ENCODE measurements at regions not wholly inside any gene's neighbourhood (a gene's known extent, or its start where the extent isn't known, plus 50 kb on each side); places are given as distances from the start of the nearest gene placed in this dataset.

- no peaks in the 10 kb centered on the region for H3K27me3 ChIP-seq (ENCODE audit: control insufficient read depth in 2 of 2, insufficient read depth in 2 of 2, low read length in 2 of 2)
- no peaks in the 10 kb centered on the region for H3K36me3 ChIP-seq (ENCODE audit: control insufficient read depth, insufficient read depth, low read length)
- POLR2A ChIA-PET: interaction anchor here (0.7 kb wide), 1 partner anchor 239 kb away, joined by 3 read pairs; no protein-coding TSS in a partner anchor
- ATAC-seq (no peak), DNase-seq (ENCODE audit: extremely low read depth in 1 of 4, low spot score in 3 of 4) (no peak), FAIRE-seq (peak; percentile 6)
- CTCF ChIA-PET (ENCODE audit: low intra/inter-chr PET ratio): no interaction called here
- H3K4me1 ChIP-seq (replicated peaks in 1 of 2; ENCODE audit: control insufficient read depth in 2 of 2, insufficient read depth in 2 of 2, low read length in 2 of 2): no peaks in the 10 kb centered on the region
- H3K9me3 ChIP-seq (replicated peaks; ENCODE audit: control insufficient read depth, insufficient read depth, low read depth, low read length): no peaks in the 10 kb centered on the region
- no peak overlapping the region for H3K9ac ChIP-seq (ENCODE audit: insufficient read depth in 1 of 2, low read depth in 2 of 2, low read length in 2 of 2)
- no peaks in the 10 kb centered on the region for H3K9me1 ChIP-seq (ENCODE audit: control insufficient read depth, insufficient read depth, low read length)
- TF ChIP-seq NCOA6 (IDR thresholded peaks at IDR 0.05) (no peak), NUFIP1 (IDR thresholded peaks at IDR 0.05; ENCODE audit: partially characterized antibody) (no peak), TOE1 (IDR thresholded peaks at IDR 0.05; ENCODE audit: borderline replicate concordance) (no peak), TOE1 (CRISPR knock-in tag; IDR thresholded peaks at IDR 0.05; ENCODE audit: borderline replicate concordance, low read depth) (no peak), DPF2 (IDR thresholded peaks at IDR 0.05) (no peak), HDAC8 (tag; IDR thresholded peaks at IDR 0.05) (no peak), SMAD1 (IDR thresholded peaks at IDR 0.05; ENCODE audit: low read depth, low read length, partially characterized antibody) (no peak), ZBTB8A (IDR thresholded peaks at IDR 0.05; ENCODE audit: partially characterized antibody) (no peak), FOXP4 (CRISPR knock-in tag; IDR thresholded peaks at IDR 0.05; ENCODE audit: borderline replicate concordance) (no peak), ETV5 (CRISPR knock-in tag; IDR thresholded peaks at IDR 0.05; ENCODE audit: low read depth) (no peak), CBX5 (IDR thresholded peaks at IDR 0.05; ENCODE audit: borderline replicate concordance, low read depth) (no peak), JUND (IDR thresholded peaks at IDR 0.05; ENCODE audit: borderline replicate concordance, low read depth, low read length) (no peak), JUND (tag; IDR thresholded peaks at IDR 0.05; ENCODE audit: borderline replicate concordance, low read depth, low read length) (no peak), MAFG (tag; conservative IDR thresholded peaks at IDR 0.05) (no peak), CREM (IDR thresholded peaks at IDR 0.05; ENCODE audit: low read depth) (no peak)
- no peak overlapping the region for H3K4me3 ChIP-seq
- no peaks in the 10 kb centered on the region for H4K20me1 ChIP-seq (replicated peaks; ENCODE audit: control insufficient read depth, insufficient read depth, low read length)
- no peak overlapping the region for H3K27ac ChIP-seq (ENCODE audit: extremely low read depth, low read depth, low read length)
- H2AFZ ChIP-seq (ENCODE audit: low read depth, low read length): no peak overlapping the region
- no peaks in the 10 kb centered on the region for H3K79me2 ChIP-seq (ENCODE audit: control insufficient read depth, insufficient read depth, low read length)
- intact Hi-C loops (cut with micrococcal nuclease) (no loop called here), in situ Hi-C loops (cut with MboI) (no loop called here)
- no TSS peak for BruUV-seq (replicated peaks)
- H3K4me2 ChIP-seq (ENCODE audit: insufficient read depth, low read length): no peak overlapping the region
These were observed 189.2 kb downstream of the MEX3B start for GRCh38 chr15:81856634-81857026.
